Dermis microvascular lymphatic vessel endothelial cell (primary cell): ENCODE measurements at regions not wholly inside any gene's neighbourhood (a gene's known extent, or its start where the extent isn't known, plus 50 kb on each side); places are given as distances from the start of the nearest gene placed in this dataset.

Experiments
- DNase-seq, 2 donors: peaks; one replicate each; pipeline versions ENCODE4 v3.0.0 to v3.0.0-alpha.2; 2010; ENCODE audit warnings: low read depth in 2 of 2

DNA sequence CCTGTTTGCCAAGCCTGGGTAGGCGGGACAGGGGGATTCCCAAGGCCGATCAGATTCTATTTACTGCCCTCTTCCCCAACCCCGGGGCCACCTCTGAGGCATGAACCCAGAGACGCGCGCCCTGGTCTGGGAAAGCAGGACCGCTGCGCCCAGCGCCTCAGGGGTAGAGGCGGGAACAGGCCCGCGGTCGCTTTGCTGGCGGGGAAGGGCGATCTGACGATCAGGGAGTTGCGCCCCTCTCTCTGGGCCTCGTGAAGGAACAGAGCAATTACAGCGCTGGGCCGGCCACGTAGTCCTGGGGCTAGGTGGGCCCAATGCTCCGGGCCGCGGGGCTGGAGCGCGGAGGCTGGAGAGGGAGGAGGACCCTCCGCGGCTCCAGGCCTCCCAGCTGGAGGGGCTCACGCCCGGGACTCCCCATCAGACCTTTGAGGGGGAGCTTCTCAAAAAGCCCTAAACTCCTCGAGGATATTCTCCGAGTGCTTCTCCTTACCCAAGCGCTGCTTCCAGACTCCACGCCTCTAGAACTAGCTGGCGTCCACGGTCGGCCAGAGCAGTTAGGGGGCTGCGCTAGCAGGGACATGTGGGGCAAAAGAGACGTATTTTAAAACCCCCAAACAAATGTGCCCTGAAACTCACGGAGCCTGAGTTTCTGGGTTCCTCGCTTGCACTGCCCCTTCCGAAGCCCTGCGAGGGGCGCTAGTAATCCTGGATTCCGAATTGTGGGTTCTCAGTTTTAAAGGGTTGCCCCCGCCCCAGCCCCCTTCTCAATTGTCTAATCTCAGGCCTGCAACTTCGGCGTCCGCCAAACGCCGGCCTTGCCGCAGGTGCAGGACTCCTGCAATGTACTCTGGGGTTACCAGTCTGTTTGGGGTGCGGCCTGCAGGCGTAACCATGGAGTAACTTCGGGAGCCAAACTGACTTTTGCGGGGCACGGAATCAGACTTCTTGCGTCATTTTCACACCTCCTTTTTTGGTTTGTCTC, 57.6 kb downstream of the TMEM174 start:
- DNase-seq = no peak

DNA sequence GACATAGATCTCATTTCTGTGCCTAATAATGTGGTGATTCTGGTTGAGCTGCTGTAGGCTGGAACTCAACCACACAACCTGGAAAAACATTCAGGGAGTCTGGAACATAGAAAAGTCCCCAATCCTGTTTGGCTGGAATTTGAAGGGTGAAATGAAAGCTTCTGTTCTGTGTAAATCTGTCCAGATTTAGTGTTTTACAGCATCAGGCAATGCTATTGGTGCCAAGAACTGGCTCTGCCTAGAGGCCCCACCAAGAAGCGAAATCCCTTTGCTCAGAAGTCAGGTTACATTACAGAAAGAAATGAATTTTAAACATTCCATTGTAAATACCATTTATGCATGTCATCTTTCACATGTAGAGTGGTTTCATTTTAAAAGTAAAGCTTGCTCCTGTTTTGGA, 56.3 kb downstream of the TMEM174 start:
- no peak for DNase-seq

DNA sequence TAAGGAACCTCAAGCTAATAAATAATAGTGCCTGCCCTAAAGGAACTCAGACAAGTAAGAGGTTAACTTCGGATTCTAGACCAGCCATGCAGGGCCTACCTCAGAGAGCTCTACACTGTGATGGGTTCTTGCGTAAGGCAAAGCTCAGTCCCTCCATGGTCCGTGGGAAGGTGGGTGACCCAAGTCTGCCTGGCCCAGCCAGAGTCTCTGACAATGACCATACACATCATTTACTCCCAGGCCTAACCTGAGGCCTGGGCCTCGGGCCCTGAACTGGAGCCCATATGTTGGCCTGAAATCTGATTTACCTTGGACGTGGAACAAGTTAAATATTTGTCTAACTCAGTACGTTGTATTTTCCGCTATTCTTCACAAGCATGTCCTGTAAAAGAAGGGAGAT, 55.1 kb downstream of the TMEM174 start:
- DNase-seq = no peak
